ENCODE measurements at regions not wholly inside any gene's neighbourhood (a gene's known extent, or its start where the extent isn't known, plus 50 kb on each side); places are given as distances from the start of the nearest gene placed in this dataset.

DNA sequence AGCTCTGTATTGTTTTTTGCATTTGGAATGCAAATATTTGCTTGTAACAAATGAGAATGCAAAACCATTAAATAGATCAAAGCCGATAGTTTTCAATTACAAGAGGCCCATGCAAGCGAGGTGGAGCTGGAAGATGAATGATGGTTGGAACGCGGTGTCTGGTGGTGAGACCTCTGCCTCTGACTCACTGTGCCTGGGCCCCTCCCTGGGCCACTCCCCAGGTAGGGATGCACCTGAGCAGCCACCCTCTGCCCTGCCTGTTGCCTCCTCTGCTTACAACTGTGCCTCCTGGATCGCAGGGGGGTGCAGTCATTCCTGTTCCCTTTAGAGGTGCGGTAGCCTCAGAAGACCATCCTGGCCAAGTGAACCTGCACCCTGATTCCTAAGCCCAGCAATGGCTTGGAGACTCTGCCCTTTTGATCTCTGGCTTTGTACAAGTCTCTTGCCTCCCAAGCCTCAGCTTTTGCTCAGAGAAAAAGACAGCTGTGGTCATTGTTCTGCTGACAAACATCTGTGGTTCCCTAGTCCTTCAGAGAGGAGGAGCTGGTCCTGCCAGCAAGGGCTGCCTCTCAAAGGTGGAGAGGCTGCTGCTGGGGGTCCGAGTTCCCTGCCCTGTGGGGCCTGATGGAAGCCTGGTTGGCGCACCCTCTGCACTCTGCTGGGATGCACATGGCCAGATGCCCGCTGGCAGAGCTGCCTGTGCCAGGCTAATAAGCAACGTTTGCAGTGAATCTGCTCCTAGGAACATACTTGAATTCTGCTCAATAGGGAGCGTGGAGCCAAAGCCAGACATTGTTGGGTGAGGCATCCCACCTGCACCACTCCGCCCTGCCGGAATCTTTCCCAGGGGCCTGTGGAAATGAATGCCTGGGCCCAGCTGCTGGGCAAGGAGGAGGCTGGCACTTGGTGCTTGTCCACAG, 126.3 kb upstream of the TCERG1L start:
- POLR2A ChIA-PET: no interaction called here
- Histone ChIP-seq H3K4me1 (no peaks in the 10 kb centered on the region), H3K4me2 (no peak overlapping the region), H3K27ac (no peak overlapping the region), H3K4me3 (no peak overlapping the region), H3K9me3 (no peaks in the 10 kb centered on the region)
- CTCF ChIA-PET: no interaction called here
- no peak for DNase-seq (ENCODE audit: low read depth in 1 of 2, low spot score in 1 of 2)
- TF ChIP-seq NPAS2 (CRISPR knock-in tag; IDR thresholded peaks at IDR 0.05; ENCODE audit: borderline replicate concordance): no peak
- TF ChIP-seq ZSCAN20 (CRISPR knock-in tag; IDR thresholded peaks at IDR 0.05): no peak
- no peak for TF ChIP-seq EHMT2 (IDR thresholded peaks at IDR 0.05; ENCODE audit: low read depth)
- TF ChIP-seq, protein P1, sequence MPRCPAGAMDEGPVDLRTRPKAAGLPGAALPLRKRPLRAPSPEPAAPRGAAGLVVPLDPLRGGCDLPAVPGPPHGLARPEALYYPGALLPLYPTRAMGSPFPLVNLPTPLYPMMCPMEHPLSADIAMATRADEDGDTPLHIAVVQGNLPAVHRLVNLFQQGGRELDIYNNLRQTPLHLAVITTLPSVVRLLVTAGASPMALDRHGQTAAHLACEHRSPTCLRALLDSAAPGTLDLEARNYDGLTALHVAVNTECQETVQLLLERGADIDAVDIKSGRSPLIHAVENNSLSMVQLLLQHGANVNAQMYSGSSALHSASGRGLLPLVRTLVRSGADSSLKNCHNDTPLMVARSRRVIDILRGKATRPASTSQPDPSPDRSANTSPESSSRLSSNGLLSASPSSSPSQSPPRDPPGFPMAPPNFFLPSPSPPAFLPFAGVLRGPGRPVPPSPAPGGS (IDR thresholded peaks at IDR 0.05): no peak
- TF ChIP-seq, protein P2, sequence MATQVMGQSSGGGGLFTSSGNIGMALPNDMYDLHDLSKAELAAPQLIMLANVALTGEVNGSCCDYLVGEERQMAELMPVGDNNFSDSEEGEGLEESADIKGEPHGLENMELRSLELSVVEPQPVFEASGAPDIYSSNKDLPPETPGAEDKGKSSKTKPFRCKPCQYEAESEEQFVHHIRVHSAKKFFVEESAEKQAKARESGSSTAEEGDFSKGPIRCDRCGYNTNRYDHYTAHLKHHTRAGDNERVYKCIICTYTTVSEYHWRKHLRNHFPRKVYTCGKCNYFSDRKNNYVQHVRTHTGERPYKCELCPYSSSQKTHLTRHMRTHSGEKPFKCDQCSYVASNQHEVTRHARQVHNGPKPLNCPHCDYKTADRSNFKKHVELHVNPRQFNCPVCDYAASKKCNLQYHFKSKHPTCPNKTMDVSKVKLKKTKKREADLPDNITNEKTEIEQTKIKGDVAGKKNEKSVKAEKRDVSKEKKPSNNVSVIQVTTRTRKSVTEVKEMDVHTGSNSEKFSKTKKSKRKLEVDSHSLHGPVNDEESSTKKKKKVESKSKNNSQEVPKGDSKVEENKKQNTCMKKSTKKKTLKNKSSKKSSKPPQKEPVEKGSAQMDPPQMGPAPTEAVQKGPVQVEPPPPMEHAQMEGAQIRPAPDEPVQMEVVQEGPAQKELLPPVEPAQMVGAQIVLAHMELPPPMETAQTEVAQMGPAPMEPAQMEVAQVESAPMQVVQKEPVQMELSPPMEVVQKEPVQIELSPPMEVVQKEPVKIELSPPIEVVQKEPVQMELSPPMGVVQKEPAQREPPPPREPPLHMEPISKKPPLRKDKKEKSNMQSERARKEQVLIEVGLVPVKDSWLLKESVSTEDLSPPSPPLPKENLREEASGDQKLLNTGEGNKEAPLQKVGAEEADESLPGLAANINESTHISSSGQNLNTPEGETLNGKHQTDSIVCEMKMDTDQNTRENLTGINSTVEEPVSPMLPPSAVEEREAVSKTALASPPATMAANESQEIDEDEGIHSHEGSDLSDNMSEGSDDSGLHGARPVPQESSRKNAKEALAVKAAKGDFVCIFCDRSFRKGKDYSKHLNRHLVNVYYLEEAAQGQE (IDR thresholded peaks at IDR 0.05): no peak
- ATAC-seq: no peak
- 25% methylated on average over 11 of the region's 13 CpGs for WGBS (ENCODE audit: missing lambda C conversion rate)
- no peak for FAIRE-seq

DNA sequence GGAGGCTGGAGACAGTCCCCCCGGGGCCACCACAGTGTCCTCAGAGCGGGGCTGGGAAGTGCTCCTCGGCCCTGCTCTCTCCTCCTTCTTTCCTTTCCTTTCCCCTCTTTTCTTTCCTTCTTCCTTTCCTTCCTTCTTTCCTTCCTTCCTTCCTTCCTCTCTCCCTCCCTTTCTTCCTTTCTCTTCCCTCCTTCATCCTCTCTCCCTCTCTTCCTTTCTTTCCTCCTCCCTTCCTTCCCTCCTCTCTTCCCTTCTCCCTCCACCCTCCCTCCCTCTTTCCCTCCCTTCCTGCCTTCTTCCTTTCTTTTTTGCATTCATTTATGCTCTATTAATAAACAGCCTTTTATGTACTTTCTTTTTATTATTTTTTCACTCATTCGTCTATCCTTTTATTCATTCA, 127.1 kb upstream of the TCERG1L start:
- ATAC-seq (no peak), DNase-seq (ENCODE audit: low read depth in 1 of 2, low spot score in 1 of 2) (no peak), FAIRE-seq (no peak)
- no peak overlapping the region for H3K4me2 ChIP-seq
- no peaks in the 10 kb centered on the region for H3K9me3 ChIP-seq
- 2% methylated on average over 4 of the region's 4 CpGs for WGBS (ENCODE audit: missing lambda C conversion rate)
- no peak for TF ChIP-seq ZSCAN20 (CRISPR knock-in tag; IDR thresholded peaks at IDR 0.05)
- TF ChIP-seq, protein P3, sequence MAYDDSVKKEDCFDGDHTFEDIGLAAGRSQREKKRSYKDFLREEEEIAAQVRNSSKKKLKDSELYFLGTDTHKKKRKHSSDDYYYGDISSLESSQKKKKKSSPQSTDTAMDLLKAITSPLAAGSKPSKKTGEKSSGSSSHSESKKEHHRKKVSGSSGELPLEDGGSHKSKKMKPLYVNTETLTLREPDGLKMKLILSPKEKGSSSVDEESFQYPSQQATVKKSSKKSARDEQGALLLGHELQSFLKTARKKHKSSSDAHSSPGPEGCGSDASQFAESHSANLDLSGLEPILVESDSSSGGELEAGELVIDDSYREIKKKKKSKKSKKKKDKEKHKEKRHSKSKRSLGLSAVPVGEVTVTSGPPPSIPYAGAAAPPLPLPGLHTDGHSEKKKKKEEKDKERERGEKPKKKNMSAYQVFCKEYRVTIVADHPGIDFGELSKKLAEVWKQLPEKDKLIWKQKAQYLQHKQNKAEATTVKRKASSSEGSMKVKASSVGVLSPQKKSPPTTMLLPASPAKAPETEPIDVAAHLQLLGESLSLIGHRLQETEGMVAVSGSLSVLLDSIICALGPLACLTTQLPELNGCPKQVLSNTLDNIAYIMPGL (CRISPR knock-in tag; IDR thresholded peaks at IDR 0.05; ENCODE audit: borderline replicate concordance): no peak
- TF ChIP-seq HOXB5 (CRISPR knock-in tag; IDR thresholded peaks at IDR 0.05): no peak
- H3K27ac ChIP-seq: no peak overlapping the region
- no peaks in the 10 kb centered on the region for H3K4me1 ChIP-seq
- no peak overlapping the region for H3K4me3 ChIP-seq
- ChIA-PET CTCF (no interaction called here), POLR2A (no interaction called here)

DNA sequence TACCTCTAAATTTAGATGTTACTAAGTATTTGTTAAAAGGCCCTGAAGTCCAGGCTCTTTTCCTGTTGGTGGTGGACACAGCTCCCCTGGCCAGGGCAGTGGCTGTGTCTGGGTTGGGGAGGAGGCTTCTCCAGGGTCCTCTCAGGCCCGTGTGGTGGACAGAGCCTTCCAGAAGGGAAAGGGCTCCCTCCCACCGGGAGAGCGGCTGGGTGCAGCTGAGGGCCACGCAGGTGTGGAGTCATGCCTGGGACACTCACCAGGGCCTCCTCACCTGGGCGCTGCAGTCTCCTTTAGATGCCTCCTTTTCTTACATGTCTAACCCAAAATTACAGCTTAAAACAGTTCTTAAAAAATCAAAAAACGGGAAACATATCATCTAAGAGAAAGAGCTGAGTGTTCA, 128.2 kb upstream of the TCERG1L start:
- DNase-seq (ENCODE audit: low read depth in 1 of 2, low spot score in 1 of 2) (no peak), FAIRE-seq (no peak), ATAC-seq (no peak)
- Histone ChIP-seq H3K27ac (no peak overlapping the region), H3K4me3 (no peak overlapping the region), H3K4me1 (no peaks in the 10 kb centered on the region), H3K9me3 (no peaks in the 10 kb centered on the region), H3K4me2 (no peak overlapping the region)
- WGBS (ENCODE audit: missing lambda C conversion rate): 11% methylated on average over 6 of the region's 6 CpGs
- TF ChIP-seq, protein P4, sequence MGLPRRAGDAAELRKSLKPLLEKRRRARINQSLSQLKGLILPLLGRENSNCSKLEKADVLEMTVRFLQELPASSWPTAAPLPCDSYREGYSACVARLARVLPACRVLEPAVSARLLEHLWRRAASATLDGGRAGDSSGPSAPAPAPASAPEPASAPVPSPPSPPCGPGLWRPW (IDR thresholded peaks at IDR 0.05): no peak
- TF ChIP-seq, protein P5, sequence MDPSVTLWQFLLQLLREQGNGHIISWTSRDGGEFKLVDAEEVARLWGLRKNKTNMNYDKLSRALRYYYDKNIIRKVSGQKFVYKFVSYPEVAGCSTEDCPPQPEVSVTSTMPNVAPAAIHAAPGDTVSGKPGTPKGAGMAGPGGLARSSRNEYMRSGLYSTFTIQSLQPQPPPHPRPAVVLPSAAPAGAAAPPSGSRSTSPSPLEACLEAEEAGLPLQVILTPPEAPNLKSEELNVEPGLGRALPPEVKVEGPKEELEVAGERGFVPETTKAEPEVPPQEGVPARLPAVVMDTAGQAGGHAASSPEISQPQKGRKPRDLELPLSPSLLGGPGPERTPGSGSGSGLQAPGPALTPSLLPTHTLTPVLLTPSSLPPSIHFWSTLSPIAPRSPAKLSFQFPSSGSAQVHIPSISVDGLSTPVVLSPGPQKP (IDR thresholded peaks at IDR 0.05; ENCODE audit: low read depth, low read length): no peak
- TF ChIP-seq HOXB5 (CRISPR knock-in tag; IDR thresholded peaks at IDR 0.05) (no peak), EP300 (IDR thresholded peaks at IDR 0.05) (no peak)
- TF ChIP-seq, protein P1 (IDR thresholded peaks at IDR 0.05): no peak
- CTCF ChIA-PET: interaction anchor here (0.5 to 1.1 kb wide), 3 partner anchors 9 to 12 kb away, joined by 3 read pairs; no protein-coding TSS in a partner anchor
- POLR2A ChIA-PET: no interaction called here
